ENCODE measurements at regions not wholly inside any gene's neighbourhood (a gene's known extent, or its start where the extent isn't known, plus 50 kb on each side); places are given as distances from the start of the nearest gene placed in this dataset.

- Histone ChIP-seq H3K4me3 (no peak overlapping the region), H3K36me3 (no peaks in the 10 kb centered on the region), H3K27me3 (no peaks in the 10 kb centered on the region), H3K9me3 (no peaks in the 10 kb centered on the region), H3K4me1 (no peaks in the 10 kb centered on the region), H3K27ac (no peak overlapping the region)
- WGBS (ENCODE audit: insufficient coverage, low coverage, low lambda C conversion rate, missing lambda C conversion rate): 75% methylated on average over 2 of the region's 2 CpGs
- intact Hi-C loops (cut with DNase I): no loop called here
- no peak for TF ChIP-seq CTCF (IDR thresholded peaks at IDR 0.05)
- TF ChIP-seq POLR2A (IDR thresholded peaks at IDR 0.05): no peak
- no peak for DNase-seq
- ATAC-seq: no peak
Measured at GRCh38 chr11:25214535-25215176, 717.8 kb downstream of the LUZP2 start.

- Histone ChIP-seq H3K9me3 (no peaks in the 10 kb centered on the region), H3K4me1 (no peaks in the 10 kb centered on the region), H3K36me3 (no peaks in the 10 kb centered on the region), H3K27me3 (no peaks in the 10 kb centered on the region), H3K4me3 (no peak overlapping the region), H3K27ac (no peak overlapping the region)
- TF ChIP-seq POLR2A (IDR thresholded peaks at IDR 0.05): no peak
- ATAC-seq (no peak), DNase-seq (no peak)
- intact Hi-C loops (cut with DNase I): no loop called here
- 57% methylated on average over 1 of the region's 1 CpG for whole genome bisulfite sequencing (ENCODE audit: insufficient coverage, low coverage, low lambda C conversion rate, missing lambda C conversion rate)
Measured at GRCh38 chr11:25218036-25218435, 721.2 kb downstream of the LUZP2 start.

GRCh38 chr11:25225078-25225477, 728.2 kb downstream of the LUZP2 start:
- Histone ChIP-seq H3K36me3 (no peaks in the 10 kb centered on the region), H3K27me3 (no peaks in the 10 kb centered on the region), H3K9me3 (no peaks in the 10 kb centered on the region), H3K4me3 (no peak overlapping the region), H3K4me1 (peaks cover 0 to 1% (median 0%) of the 10 kb centered on the region in 4 donors), H3K27ac (no peak overlapping the region)
- DNase-seq (no peak), ATAC-seq (no peak)
- no peak for TF ChIP-seq POLR2A (IDR thresholded peaks at IDR 0.05)
- intact Hi-C loops (cut with DNase I): no loop called here
- 34% methylated on average over 3 of the region's 3 CpGs for WGBS (ENCODE audit: insufficient coverage, low coverage, low lambda C conversion rate, missing lambda C conversion rate)

- no peak for TF ChIP-seq POLR2A (IDR thresholded peaks at IDR 0.05)
- no peak for TF ChIP-seq CTCF (IDR thresholded peaks at IDR 0.05)
- intact Hi-C loops (cut with DNase I): no loop called here
- no peaks in the 10 kb centered on the region for H3K9me3 ChIP-seq
- H3K4me3 ChIP-seq: no peak overlapping the region
- H3K36me3 ChIP-seq: no peaks in the 10 kb centered on the region
- no peaks in the 10 kb centered on the region for H3K27me3 ChIP-seq
- no peak for ATAC-seq
- DNase-seq: no peak
- H3K27ac ChIP-seq: no peak overlapping the region
- H3K4me1 ChIP-seq: no peaks in the 10 kb centered on the region
Measured at GRCh38 chr11:25242928-25243327, 746.1 kb downstream of the LUZP2 start.

GRCh38 chr11:25244126-25244525, 747.3 kb downstream of the LUZP2 start:
- intact Hi-C loops (cut with DNase I): no loop called here
- no peak overlapping the region for H3K4me3 ChIP-seq
- 66% methylated on average over 2 of the region's 2 CpGs for WGBS (ENCODE audit: insufficient coverage, low coverage, low lambda C conversion rate, missing lambda C conversion rate)
- no peaks in the 10 kb centered on the region for H3K27me3 ChIP-seq
- H3K36me3 ChIP-seq: no peaks in the 10 kb centered on the region
- TF ChIP-seq CTCF (IDR thresholded peaks at IDR 0.05): no peak
- TF ChIP-seq POLR2A (IDR thresholded peaks at IDR 0.05): no peak
- no peak overlapping the region for H3K27ac ChIP-seq
- DNase-seq (no peak), ATAC-seq (no peak)
- H3K9me3 ChIP-seq: no peaks in the 10 kb centered on the region
- H3K4me1 ChIP-seq: no peaks in the 10 kb centered on the region

GRCh38 chr11:25247336-25247735, 750.5 kb downstream of the LUZP2 start:
- TF ChIP-seq POLR2A (IDR thresholded peaks at IDR 0.05): no peak
- no peak for TF ChIP-seq CTCF (IDR thresholded peaks at IDR 0.05)
- H3K27ac ChIP-seq: no peak overlapping the region
- no peaks in the 10 kb centered on the region for H3K4me1 ChIP-seq
- DNase-seq (no peak), ATAC-seq (no peak)
- H3K9me3 ChIP-seq: no peaks in the 10 kb centered on the region
- H3K36me3 ChIP-seq: no peaks in the 10 kb centered on the region
- no peaks in the 10 kb centered on the region for H3K27me3 ChIP-seq
- H3K4me3 ChIP-seq: no peak overlapping the region
- 0% methylated on average over 1 of the region's 1 CpG for WGBS (ENCODE audit: insufficient coverage, low coverage, low lambda C conversion rate, missing lambda C conversion rate)
- intact Hi-C loops (cut with DNase I): no loop called here
